Spinal cord (tissue), 9 donors: ENCODE measurements at regions not wholly inside any gene's neighbourhood (a gene's known extent, or its start where the extent isn't known, plus 50 kb on each side); places are given as distances from the start of the nearest gene placed in this dataset.
"Not testable (repeated sequence)": the region's sequence is repeated elsewhere in the genome, so short reads cannot be mapped to it uniquely, and the experiment has no call there.

Experiments
- DNase-seq, 6 donors: peaks; one replicate each; pipeline versions ENCODE4 v3.0.0 to v3.0.0-alpha.2; 2013 to 2015; ENCODE audit warnings: low spot score in 6 of 6, low read depth in 4 of 6
- H3K27ac ChIP-seq: one replicate; pipeline ENCODE4 v1.5.1; 2013; ENCODE audit warnings: low read depth, low read length, control low read depth
- H3K27me3 ChIP-seq: one replicate; pipeline ENCODE4 v1.6.1; 2013; ENCODE audit warnings: low read length; ENCODE audit not compliant: control insufficient read depth, insufficient read depth
- H3K36me3 ChIP-seq: one replicate; pipeline ENCODE4 v1.6.1; 2013; ENCODE audit warnings: low read length; ENCODE audit not compliant: control insufficient read depth, insufficient read depth
- H3K4me1 ChIP-seq: one replicate; pipeline ENCODE4 v1.6.1; 2013; ENCODE audit warnings: low read length; ENCODE audit not compliant: control insufficient read depth, insufficient read depth
- H3K4me3 ChIP-seq: one replicate; pipeline ENCODE4 v1.5.1; 2013; ENCODE audit warnings: low read depth, low read length, control low read depth
- H3K9me3 ChIP-seq: one replicate; pipeline ENCODE4 v1.6.1; 2013; ENCODE audit warnings: low read length; ENCODE audit not compliant: control insufficient read depth, insufficient read depth
- WGBS: methylation state at CpG from one replicate; pipeline ENCODE4 v1.1.5; 2013; ENCODE audit warnings: missing lambda C conversion rate; ENCODE audit not compliant: insufficient coverage; 5-methylcytosine and 5-hydroxymethylcytosine counted together
- donor health status: healthy.

DNA sequence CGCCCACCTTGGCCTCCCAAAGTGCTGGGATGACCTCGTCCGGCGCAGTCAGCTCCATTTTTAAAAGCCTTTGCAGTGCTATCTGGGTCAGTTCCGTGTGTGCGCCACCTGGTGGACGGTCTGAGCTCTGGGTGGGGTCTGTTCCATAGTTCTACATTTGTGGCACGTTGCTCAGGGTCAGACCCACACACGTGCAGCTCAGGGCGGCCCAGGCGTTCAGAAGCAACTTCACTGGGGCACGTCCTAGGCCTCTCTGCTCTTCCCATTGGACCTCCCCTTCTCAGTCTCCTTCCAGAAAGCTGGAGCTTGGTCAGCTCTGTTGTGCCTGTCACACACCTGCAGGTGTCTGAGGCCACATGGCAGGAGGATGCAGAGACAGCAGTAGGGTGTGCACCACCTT, 137.9 kb downstream of the DNAJB6 start:
- Histone ChIP-seq H3K9me3 (peaks cover 8% of the 10 kb centered on the region), H3K36me3 (no peaks in the 10 kb centered on the region), H3K4me3 (no peak overlapping the region), H3K4me1 (peaks cover 12% of the 10 kb centered on the region), H3K27me3 (no peaks in the 10 kb centered on the region), H3K27ac (no peak overlapping the region)
- WGBS: 56% methylated on average over 12 of the region's 12 CpGs
- no peak for DNase-seq

DNA sequence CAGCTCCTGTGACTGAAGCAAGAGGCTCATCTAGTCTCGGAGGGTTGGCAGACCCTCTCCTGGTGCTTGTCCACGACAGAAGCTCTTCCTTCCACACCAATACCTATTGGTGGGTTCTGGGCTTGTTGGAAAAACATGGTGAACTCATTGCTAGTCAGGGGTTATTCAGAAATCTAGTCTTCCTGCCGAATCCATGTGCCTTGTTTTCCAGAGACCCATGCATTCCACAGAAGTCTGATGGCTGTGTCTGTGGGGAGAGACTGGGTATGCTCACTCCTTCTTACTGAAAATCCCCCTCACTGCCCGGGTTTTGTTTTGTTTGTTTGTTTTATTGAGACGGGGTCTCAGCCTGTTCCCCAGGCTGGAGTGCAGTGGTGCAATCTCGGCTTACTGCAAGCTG, 138.3 kb downstream of the DNAJB6 start:
- no peak for DNase-seq
- Histone ChIP-seq H3K4me1 (peaks cover 12% of the 10 kb centered on the region), H3K36me3 (no peaks in the 10 kb centered on the region), H3K4me3 (no peak overlapping the region), H3K27me3 (no peaks in the 10 kb centered on the region), H3K9me3 (peaks cover 8% of the 10 kb centered on the region), H3K27ac (no peak overlapping the region)
- 76% methylated on average over 2 of the region's 6 CpGs for WGBS

DNA sequence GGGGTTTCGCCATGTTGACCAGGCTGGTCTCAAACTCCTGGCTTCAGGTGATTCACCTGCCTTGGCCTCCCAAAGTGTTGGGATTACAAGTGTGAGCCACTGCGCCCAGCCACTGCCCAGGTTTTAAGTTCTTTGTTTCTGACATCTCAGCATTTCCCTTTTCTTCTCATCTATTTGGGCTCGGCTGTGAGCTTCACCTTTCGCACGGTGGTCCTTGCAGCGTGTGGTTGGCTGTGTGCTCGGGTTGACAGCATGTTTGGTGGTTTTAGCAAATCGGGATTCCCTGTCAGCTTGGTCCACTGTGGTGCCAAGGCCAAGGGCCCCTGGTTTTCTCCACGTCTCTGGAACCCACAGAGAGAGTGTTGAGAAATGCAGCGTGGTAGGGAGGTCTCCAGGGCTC, 138.8 kb downstream of the DNAJB6 start:
- H3K4me3 ChIP-seq: no peak overlapping the region
- H3K27me3 ChIP-seq: no peaks in the 10 kb centered on the region
- H3K36me3 ChIP-seq: no peaks in the 10 kb centered on the region
- no peak overlapping the region for H3K27ac ChIP-seq
- 92% methylated on average over 6 of the region's 10 CpGs for WGBS
- peaks cover 8% of the 10 kb centered on the region for H3K9me3 ChIP-seq
- H3K4me1 ChIP-seq: peaks cover 10% of the 10 kb centered on the region
- no peak for DNase-seq

DNA sequence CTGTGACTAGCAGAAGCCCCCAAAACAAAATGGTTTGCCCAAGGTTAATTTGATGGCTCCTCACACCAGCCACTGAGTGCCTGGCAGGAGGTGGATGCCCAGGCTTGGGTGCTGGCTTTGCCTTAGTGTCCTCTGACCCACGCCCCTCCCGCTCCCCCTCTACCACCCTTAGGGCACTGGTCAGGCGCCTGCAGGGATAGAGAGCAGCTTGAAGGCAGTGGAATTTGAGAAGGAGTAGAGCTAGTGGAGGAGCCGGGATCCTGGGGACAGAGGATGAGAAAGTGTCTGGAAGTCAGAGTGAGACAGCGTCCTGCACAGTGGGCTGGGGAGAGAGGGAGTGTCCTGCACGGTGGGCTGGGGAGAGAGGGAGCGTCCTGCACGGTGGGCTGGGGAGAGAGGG, 139.4 kb downstream of the DNAJB6 start:
- Histone ChIP-seq H3K36me3 (no peaks in the 10 kb centered on the region), H3K27me3 (no peaks in the 10 kb centered on the region), H3K4me3 (no peak overlapping the region), H3K27ac (no peak overlapping the region), H3K9me3 (peaks cover 8% of the 10 kb centered on the region), H3K4me1 (peaks cover 6% of the 10 kb centered on the region)
- no peak for DNase-seq
- WGBS: 72% methylated on average over 5 of the region's 8 CpGs

DNA sequence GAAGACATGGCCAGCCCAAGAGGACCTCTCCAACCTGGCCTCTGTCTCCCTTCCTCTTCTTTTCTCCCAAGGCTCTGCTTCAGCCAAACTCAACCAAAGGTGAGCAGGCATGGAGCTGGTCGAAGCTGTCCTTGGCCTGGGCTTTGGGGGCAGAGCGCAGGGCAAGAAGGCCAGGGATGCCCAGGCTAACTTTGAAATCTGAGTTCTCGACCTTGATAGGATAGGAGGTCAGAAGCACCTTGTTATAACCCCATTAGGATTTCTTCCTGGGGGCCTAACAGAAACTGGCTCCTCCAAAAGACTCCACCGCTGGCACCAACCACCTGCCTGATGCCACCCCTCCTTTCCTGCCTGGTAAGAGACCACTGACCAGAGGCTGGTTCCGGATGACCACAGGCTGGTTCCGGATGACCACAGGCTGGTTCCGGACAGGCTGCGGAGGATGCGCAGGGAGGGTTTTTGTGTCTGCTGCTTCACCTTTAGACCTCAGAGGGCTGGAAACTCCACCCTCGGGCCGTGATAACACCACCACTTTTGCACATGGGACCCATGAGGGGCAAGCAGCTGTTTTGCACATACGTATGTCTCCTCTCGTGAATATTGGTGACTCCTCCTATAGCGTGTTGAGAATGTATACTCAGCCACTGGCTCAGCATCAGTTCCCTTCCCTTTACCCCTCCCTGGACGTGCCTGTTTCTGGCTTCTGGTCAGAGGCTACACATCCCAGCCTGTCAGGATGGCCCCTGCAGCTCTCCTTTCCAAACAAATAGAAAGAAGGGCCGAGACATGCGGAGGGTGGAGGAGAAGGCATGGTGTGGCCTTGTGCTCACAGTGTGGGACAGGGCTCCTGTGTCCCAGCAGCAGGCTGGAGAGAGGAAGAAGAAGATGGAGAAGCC, 140.1 kb downstream of the DNAJB6 start:
- peaks cover 8% of the 10 kb centered on the region for H3K9me3 ChIP-seq
- 84% methylated on average over 15 of the region's 17 CpGs for WGBS
- no peak overlapping the region for H3K27ac ChIP-seq
- H3K4me3 ChIP-seq: no peak overlapping the region
- no peaks in the 10 kb centered on the region for H3K36me3 ChIP-seq
- no peaks in the 10 kb centered on the region for H3K4me1 ChIP-seq
- DNase-seq: no peak
- no peaks in the 10 kb centered on the region for H3K27me3 ChIP-seq

DNA sequence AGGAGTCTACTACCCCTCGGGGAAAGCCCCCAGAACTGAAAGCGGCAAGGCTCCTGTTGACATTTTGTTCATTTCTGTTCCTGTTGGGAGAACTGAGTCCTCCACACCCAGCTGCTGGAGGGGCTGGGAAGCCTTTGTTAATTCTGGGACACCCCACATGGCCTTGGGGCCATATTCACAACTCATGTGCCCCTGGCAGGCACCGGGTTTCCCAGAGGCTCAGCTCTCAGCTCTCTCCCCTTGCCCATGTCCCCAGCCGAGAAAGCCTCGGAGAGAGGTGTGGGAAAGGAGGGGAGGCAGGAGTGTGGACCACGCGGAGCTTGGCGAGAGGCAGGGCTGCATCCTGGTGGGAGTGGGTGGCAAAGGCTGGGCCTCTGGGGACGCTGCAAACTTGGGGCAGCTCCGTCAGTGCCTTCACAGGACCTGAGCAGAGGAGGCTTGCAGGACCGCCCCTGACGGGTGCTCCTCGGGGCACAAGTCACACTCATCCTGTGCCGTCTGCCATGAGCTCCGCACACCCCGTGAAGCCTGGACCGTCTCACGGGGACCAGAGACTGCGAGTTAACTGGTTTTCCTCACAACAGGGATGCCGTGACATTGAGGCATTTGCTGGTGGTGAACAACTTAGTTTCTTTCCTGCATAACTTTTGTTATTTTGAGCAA, 140.9 kb downstream of the DNAJB6 start:
- Histone ChIP-seq H3K4me3 (no peak overlapping the region), H3K27ac (no peak overlapping the region), H3K9me3 (peaks cover 4% of the 10 kb centered on the region), H3K27me3 (no peaks in the 10 kb centered on the region), H3K36me3 (no peaks in the 10 kb centered on the region), H3K4me1 (no peaks in the 10 kb centered on the region)
- DNase-seq: no peak
- WGBS: 69% methylated on average over 12 of the region's 20 CpGs

DNA sequence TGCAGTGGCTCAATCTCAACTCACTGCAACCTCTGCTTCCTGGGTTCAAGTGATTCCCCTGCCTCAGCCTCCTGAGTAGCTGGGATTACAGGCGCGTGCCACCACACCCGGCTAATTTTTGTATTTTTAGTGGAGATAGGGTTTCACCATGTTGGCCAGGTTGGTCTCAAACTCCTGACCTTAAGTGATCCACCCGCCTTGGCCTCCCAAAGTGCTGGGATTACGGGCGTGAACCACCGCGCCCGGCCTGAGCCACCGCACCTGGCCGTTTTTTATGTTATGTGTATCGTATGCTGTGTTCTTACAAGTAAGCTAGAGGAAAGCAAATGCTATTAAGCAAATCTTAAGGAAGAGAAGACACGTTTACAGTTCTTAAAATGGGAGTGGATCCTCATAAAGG, 141.8 kb downstream of the DNAJB6 start:
- H3K36me3 ChIP-seq, H3K9me3 ChIP-seq, H3K4me1 ChIP-seq, H3K27ac ChIP-seq, DNase-seq, H3K4me3 ChIP-seq, H3K27me3 ChIP-seq: not testable (repeated sequence)
- 91% methylated on average over 10 of the region's 13 CpGs for WGBS

DNA sequence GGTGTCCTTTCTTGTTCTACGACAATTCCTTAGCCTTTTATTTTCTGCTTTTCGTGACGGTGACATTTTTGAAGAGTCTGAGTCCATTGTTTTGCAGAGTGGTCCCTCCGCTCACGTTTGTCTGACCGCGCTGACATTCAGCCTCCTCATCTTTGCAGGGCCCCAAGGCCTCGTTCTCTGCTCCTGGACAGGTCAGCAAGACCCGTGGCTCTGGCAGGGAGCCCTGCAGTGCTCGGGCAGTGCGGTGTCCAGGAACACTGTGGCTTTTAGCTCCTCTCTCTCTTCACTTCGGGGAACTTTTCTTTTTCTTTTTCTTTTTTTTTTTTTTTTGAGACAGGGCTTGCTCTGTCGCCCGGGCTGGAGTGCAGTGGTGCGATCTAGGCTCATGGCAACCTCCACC, 142.5 kb downstream of the DNAJB6 start:
- Histone ChIP-seq H3K4me1 (no peaks in the 10 kb centered on the region), H3K9me3 (no peaks in the 10 kb centered on the region), H3K36me3 (no peaks in the 10 kb centered on the region), H3K27ac (no peak overlapping the region), H3K4me3 (no peak overlapping the region), H3K27me3 (no peaks in the 10 kb centered on the region)
- no peak for DNase-seq
- 64% methylated on average over 9 of the region's 15 CpGs for WGBS

DNA sequence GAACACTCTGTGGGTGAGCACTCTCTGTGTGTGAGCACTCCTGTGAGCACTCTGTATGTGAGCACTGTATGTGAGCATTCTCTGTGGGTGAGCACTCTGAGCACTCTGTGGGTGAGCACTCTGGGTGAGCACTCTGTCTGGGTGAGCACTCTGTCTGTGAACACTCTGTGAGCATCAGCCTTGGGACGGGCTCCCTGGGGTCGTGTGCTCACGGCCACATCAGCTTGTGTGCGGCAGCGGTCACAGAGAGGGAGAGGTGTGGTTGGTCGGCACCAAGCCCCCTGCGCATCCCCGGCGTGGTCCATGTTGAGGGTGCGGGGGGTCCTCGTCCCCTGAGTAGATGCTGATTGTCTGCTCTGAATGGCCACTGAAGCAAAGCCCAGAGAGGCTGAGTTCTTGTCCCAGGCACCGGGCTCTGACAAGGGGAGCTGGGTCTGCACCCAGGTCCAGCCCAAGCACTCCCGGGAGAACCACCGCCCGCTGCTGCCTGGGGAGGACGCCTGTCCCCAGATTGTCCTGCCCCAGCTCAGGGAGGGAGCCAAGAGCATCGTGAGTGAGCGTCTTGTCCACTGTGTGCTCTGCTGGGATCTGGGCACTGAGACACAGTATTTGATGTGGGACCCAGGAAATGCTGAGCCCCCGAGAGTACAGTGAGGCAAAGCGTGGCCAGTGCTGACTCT, 143.7 kb downstream of the DNAJB6 start:
- Histone ChIP-seq H3K27me3 (no peaks in the 10 kb centered on the region), H3K9me3 (no peaks in the 10 kb centered on the region), H3K36me3 (no peaks in the 10 kb centered on the region), H3K27ac (no peak overlapping the region), H3K4me3 (no peak overlapping the region), H3K4me1 (no peaks in the 10 kb centered on the region)
- 78% methylated on average over 19 of the region's 20 CpGs for WGBS
- no peak for DNase-seq
